Endometrial microvascular endothelial cells (primary cell): ENCODE measurements at regions not wholly inside any gene's neighbourhood (a gene's known extent, or its start where the extent isn't known, plus 50 kb on each side); places are given as distances from the start of the nearest gene placed in this dataset.

Experiments used
- in situ Hi-C: cut with HindIII; loops from 2 replicates; pipeline ENCODE4 v1.10.0; 2017; ENCODE audit warnings: low sequenced_read_pairs, low pct_unique_long_range_greater_than_20kb; ENCODE audit errors: inconsistent ontology term

- in situ Hi-C loops, result no loop called here
Observed at GRCh38 chr21:38983560-38983959, 177.8 kb downstream of the ETS2 start.

- in situ Hi-C loops, result no loop called here
Observed at GRCh38 chr21:38982804-38983203, 177.1 kb downstream of the ETS2 start.

- in situ Hi-C loops, result no loop called here
Observed at GRCh38 chr21:38982096-38982495, 176.4 kb downstream of the ETS2 start.

- in situ Hi-C loops, result no loop called here
Observed at GRCh38 chr21:38980416-38981313, 174.9 kb downstream of the ETS2 start.

- in situ Hi-C loops, result no loop called here
Observed at GRCh38 chr21:38979271-38980121, 173.8 kb downstream of the ETS2 start.

- in situ Hi-C loops, result no loop called here
Observed at GRCh38 chr21:38976900-38977299, 171.2 kb downstream of the ETS2 start.

- in situ Hi-C loops, result no loop called here
Observed at GRCh38 chr21:38973552-38973951, 167.8 kb downstream of the ETS2 start.

GRCh38 chr21:38972078-38972477 lies 166.3 kb downstream of the ETS2 start:
- in situ Hi-C loops, result no loop called here

- in situ Hi-C loops, result no loop called here
Observed at GRCh38 chr21:38970765-38971164, 165.0 kb downstream of the ETS2 start.

GRCh38 chr21:38968887-38969543 lies 163.3 kb downstream of the ETS2 start:
- in situ Hi-C loops, result no loop called here

- in situ Hi-C loops, result no loop called here
Observed at GRCh38 chr21:38965910-38966504, 160.3 kb downstream of the ETS2 start.

- in situ Hi-C loops, result no loop called here
Observed at GRCh38 chr21:38965241-38965640, 159.5 kb downstream of the ETS2 start.

- in situ Hi-C loops, result no loop called here
Observed at GRCh38 chr21:38963006-38963405, 157.3 kb downstream of the ETS2 start.

- in situ Hi-C loops, result no loop called here
Observed at GRCh38 chr21:38960251-38960650, 154.5 kb downstream of the ETS2 start.

- in situ Hi-C loops, result no loop called here
Observed at GRCh38 chr21:38959692-38960061, 153.9 kb downstream of the ETS2 start.

GRCh38 chr21:38958940-38959691 lies 153.4 kb downstream of the ETS2 start:
- in situ Hi-C loops, result no loop called here

GRCh38 chr21:38958323-38958705 lies 152.6 kb downstream of the ETS2 start:
- in situ Hi-C loops, result no loop called here

GRCh38 chr21:38957575-38958322 lies 152.0 kb downstream of the ETS2 start:
- in situ Hi-C loops, result no loop called here
